ENCODE measurements at regions not wholly inside any gene's neighbourhood (a gene's known extent, or its start where the extent isn't known, plus 50 kb on each side); places are given as distances from the start of the nearest gene placed in this dataset.

- no peak for DNase-seq (ENCODE audit: low read depth)
- Histone ChIP-seq H3K27me3 (ENCODE audit: control insufficient read depth, insufficient read depth, low read length) (no peaks in the 10 kb centered on the region), H3K4me3 (ENCODE audit: low read depth, low read length) (no peak overlapping the region), H3K36me3 (ENCODE audit: control insufficient read depth, insufficient read depth, low read length) (no peaks in the 10 kb centered on the region)
- TF ChIP-seq CTCF (IDR thresholded peaks at IDR 0.05; ENCODE audit: insufficient read depth, low read length, poor library complexity, severe bottlenecking): no peak
Measured at GRCh38 chr9:113818391-113818790, 57.7 kb upstream of the ZNF618 start.

GRCh38 chr9:113822315-113822714 is 53.8 kb upstream of the ZNF618 start:
- Histone ChIP-seq H3K36me3 (ENCODE audit: control insufficient read depth, insufficient read depth, low read length) (no peaks in the 10 kb centered on the region), H3K4me3 (ENCODE audit: low read depth, low read length) (no peak overlapping the region), H3K27me3 (ENCODE audit: control insufficient read depth, insufficient read depth, low read length) (no peaks in the 10 kb centered on the region)
- no peak for TF ChIP-seq CTCF (IDR thresholded peaks at IDR 0.05; ENCODE audit: insufficient read depth, low read length, poor library complexity, severe bottlenecking)
- DNase-seq (ENCODE audit: low read depth): no peak

GRCh38 chr9:113823421-113823820 is 52.7 kb upstream of the ZNF618 start:
- Histone ChIP-seq H3K27me3 (ENCODE audit: control insufficient read depth, insufficient read depth, low read length) (no peaks in the 10 kb centered on the region), H3K4me3 (ENCODE audit: low read depth, low read length) (no peak overlapping the region), H3K36me3 (ENCODE audit: control insufficient read depth, insufficient read depth, low read length) (no peaks in the 10 kb centered on the region)
- TF ChIP-seq CTCF (IDR thresholded peaks at IDR 0.05; ENCODE audit: insufficient read depth, low read length, poor library complexity, severe bottlenecking): no peak
- no peak for DNase-seq (ENCODE audit: low read depth)
